ENCODE measurements at regions not wholly inside any gene's neighbourhood (a gene's known extent, or its start where the extent isn't known, plus 50 kb on each side); places are given as distances from the start of the nearest gene placed in this dataset.

- no peak for DNase-seq (ENCODE audit: low spot score)
Measured at GRCh38 chr4:182969651-182970279, 52.6 kb upstream of the DCTD start.

GRCh38 chr4:182968917-182969650, 51.9 kb upstream of the DCTD start:
- DNase-seq (ENCODE audit: low spot score): no peak

GRCh38 chr4:182967403-182967802, 50.2 kb upstream of the DCTD start:
- DNase-seq (ENCODE audit: low spot score): no peak

All from AG08395 (cell line).